ENCODE measurements at regions not wholly inside any gene's neighbourhood (a gene's known extent, or its start where the extent isn't known, plus 50 kb on each side); places are given as distances from the start of the nearest gene placed in this dataset.

DNA sequence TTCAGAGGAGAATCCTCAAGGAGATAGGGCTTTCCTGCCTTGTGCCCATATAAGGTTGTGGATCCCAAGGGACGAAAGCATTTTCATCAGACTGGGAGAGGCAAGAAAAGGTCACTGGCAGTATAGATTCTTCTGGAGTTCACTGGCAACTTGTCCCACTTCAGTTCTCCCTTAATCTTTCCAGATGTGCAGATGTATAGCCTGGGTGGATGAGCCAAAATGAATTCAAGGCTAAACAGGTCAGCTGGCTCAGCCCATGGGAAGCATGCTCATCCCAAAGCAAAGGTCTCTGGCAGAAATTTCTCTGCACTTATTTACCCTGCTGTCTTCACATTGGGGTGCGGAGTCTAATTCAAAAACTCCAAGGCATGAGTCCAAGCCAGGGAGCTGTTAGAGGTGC, 148.9 kb upstream of the TNP1 start:
- DNase-seq (ENCODE audit: low read depth), result no peak
- TF ChIP-seq, protein P1, sequence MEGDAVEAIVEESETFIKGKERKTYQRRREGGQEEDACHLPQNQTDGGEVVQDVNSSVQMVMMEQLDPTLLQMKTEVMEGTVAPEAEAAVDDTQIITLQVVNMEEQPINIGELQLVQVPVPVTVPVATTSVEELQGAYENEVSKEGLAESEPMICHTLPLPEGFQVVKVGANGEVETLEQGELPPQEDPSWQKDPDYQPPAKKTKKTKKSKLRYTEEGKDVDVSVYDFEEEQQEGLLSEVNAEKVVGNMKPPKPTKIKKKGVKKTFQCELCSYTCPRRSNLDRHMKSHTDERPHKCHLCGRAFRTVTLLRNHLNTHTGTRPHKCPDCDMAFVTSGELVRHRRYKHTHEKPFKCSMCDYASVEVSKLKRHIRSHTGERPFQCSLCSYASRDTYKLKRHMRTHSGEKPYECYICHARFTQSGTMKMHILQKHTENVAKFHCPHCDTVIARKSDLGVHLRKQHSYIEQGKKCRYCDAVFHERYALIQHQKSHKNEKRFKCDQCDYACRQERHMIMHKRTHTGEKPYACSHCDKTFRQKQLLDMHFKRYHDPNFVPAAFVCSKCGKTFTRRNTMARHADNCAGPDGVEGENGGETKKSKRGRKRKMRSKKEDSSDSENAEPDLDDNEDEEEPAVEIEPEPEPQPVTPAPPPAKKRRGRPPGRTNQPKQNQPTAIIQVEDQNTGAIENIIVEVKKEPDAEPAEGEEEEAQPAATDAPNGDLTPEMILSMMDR (conservative IDR thresholded peaks at IDR 0.05; ENCODE audit: control insufficient read depth, insufficient read depth, low read depth, low read length), result no peak
- no peak overlapping the region for H3K4me3 ChIP-seq (ENCODE audit: control insufficient read depth, low read depth, low read length)

DNA sequence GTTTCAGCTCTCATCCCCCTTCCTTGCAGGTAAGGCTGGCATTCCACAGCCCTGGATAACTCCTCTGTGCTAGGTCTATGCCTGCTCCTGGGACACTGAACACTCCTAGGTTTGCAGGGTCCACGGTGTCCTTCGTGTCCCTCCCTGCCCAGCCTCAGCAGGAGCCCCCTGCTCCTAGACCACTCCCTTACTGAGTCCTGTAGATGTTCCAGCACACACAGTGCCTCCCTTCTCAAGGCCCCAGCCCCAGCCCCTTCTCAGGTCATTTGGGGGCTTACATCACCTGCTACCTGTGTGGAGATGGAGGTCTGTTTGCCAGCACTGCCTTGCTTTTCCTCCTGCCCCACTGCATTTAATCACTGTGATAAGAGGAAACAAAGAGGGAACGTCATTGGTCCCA, 146.4 kb upstream of the TNP1 start:
- no peak for DNase-seq (ENCODE audit: low read depth)
- H3K4me3 ChIP-seq (ENCODE audit: control insufficient read depth, low read depth, low read length), result no peak overlapping the region
- TF ChIP-seq, protein P1 (conservative IDR thresholded peaks at IDR 0.05; ENCODE audit: control insufficient read depth, insufficient read depth, low read depth, low read length), result no peak

DNA sequence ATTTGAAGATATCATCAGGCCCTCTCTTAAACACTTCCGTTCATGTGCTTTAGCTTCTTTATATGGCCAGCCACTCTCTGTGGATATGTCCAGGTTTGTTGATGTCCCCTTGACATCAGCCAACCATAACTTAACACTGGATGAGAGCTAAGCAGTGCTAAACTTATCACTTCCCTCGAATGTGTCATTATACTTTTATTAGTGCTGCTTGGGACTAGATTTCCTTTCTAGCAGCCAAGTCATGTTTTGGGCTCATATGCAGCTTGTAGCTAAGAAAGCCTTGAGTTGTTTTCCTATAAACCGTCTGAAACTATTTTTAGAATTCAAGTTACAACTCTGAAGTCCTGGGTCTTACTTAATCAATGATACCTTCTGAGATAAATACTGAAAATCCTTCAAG, 144.8 kb upstream of the TNP1 start:
- TF ChIP-seq, protein P1 (conservative IDR thresholded peaks at IDR 0.05; ENCODE audit: control insufficient read depth, insufficient read depth, low read depth, low read length), result no peak
- no peak for DNase-seq (ENCODE audit: low read depth)
- no peak overlapping the region for H3K4me3 ChIP-seq (ENCODE audit: control insufficient read depth, low read depth, low read length)

DNA sequence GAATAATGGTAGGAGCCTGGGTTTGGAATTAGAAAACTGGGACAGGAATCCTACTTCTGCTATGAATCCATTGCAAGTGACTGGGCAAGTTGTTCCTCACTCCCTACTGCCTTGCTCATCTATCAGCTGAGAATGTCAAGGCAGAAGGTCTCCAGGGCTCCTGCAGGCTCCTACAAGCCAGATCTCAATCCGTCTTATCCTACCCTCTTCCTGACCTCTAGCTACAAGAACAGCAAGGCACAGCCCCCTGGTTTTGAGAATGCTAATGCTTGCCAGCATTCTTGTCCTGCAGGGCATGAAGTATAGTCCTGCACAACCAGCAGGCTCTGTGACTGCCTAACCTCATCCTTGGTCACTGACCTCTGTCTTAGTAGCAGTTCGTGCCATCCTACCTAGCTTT, 141.9 kb upstream of the TNP1 start:
- no peak for DNase-seq (ENCODE audit: low read depth)
- TF ChIP-seq, protein P1 (conservative IDR thresholded peaks at IDR 0.05; ENCODE audit: control insufficient read depth, insufficient read depth, low read depth, low read length), result no peak
- no peak overlapping the region for H3K4me3 ChIP-seq (ENCODE audit: control insufficient read depth, low read depth, low read length)

DNA sequence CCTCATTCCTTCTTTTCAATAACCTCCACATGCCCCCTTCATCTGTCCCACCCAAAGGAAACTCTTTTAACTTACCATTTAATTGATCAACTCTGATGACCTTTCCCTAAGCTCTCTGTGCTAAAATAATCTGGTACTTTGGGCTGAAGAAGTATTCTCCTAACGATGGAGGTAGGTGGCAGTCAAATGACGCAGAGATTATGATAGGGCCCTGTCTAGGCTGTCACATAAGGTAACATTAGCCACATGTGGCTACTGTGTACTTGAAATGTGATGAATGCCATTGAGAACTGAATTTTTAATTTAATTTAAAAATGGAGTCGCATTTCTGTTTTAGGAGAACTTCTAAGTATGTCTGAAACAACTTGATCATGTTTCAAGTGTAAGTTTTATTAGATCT, 140.5 kb upstream of the TNP1 start:
- DNase-seq (ENCODE audit: low read depth), result no peak
- TF ChIP-seq, protein P1 (conservative IDR thresholded peaks at IDR 0.05; ENCODE audit: control insufficient read depth, insufficient read depth, low read depth, low read length), result no peak
- H3K4me3 ChIP-seq (ENCODE audit: control insufficient read depth, low read depth, low read length), result no peak overlapping the region

DNA sequence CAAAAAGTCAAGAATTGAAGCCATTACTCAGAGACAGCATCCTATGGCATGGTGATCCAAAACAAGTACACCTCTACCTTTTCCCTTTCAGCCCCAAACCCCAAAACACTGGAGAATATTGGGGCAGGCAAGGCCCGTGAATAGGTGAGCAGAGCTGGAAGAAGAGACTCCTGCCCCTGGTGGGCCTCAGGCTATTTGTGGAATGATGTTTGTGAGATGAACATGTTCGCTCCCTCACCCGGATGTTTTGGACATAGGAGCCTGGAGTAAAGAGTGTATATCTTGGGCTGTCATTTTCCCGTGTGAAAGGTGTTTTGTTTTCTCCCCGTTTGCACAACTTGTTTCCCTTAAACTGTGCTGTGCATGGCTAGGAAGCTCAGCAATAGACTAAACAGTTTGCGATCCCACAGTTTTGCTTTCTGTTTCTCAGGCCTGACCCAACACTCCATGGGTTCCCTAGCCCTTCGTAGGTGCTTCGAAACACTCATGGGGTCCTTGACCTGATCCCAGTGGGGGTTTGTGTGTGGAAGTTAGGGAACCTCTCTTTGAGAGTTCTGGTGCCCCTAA, 136.5 kb upstream of the TNP1 start:
- no peak overlapping the region for H3K4me3 ChIP-seq (ENCODE audit: control insufficient read depth, low read depth, low read length)
- TF ChIP-seq, protein P1 (conservative IDR thresholded peaks at IDR 0.05; ENCODE audit: control insufficient read depth, insufficient read depth, low read depth, low read length), result no peak
- DNase-seq (ENCODE audit: low read depth), result no peak

DNA sequence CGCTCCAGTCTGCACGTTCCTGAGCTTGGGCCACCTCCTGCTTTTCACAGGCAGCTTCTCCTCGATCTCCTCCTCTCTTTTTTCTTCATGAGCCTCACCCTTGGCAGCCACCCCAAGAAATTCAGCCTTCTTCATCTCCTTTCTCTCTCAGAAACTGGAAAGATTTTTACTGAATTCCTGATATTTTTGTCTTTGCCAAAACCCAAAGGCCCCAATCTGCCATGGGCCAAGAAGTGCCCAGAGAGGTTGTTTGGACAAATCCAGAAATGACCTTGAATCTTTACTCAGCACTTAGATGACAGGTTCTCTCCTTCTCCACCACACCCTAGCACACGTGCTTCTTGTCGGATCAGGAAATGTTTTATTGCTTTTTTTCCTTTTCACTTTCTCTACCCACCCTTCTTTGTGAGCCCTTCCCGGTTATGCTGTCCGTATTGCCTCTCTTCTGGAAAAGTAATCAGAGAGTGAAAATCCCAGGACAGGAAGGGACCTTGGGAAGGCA, 134.5 kb upstream of the TNP1 start:
- DNase-seq (ENCODE audit: low read depth), result no peak
- TF ChIP-seq, protein P1 (conservative IDR thresholded peaks at IDR 0.05; ENCODE audit: control insufficient read depth, insufficient read depth, low read depth, low read length), result no peak
- H3K4me3 ChIP-seq (ENCODE audit: control insufficient read depth, low read depth, low read length), result no peak overlapping the region
